RWPE1 (cell line): ENCODE measurements at regions not wholly inside any gene's neighbourhood (a gene's known extent, or its start where the extent isn't known, plus 50 kb on each side); places are given as distances from the start of the nearest gene placed in this dataset.

ENCODE experiments used
- CTCF ChIA-PET: fragments of 350-600 bp; sonication (Branson Sonifier 250); formaldehyde crosslinking; extraction: SDS; loops from one replicate; lab custom pipeline; 2021; lab: Yijun Ruan, JAX
- POLR2A ChIA-PET: fragments of 400-600 bp; formaldehyde crosslinking; extraction: SDS; loops from one replicate; lab custom pipeline; 2020; ENCODE audit warnings: antibody characterized with exemption; ENCODE audit not compliant: low non-redundant PET; lab: Yijun Ruan, JAX
- DNase-seq: peaks from one replicate; pipeline ENCODE4 v3.0.0; 2012; ENCODE audit warnings: low spot score
- H3K27ac ChIP-seq: fragments of 450-650 bp; 2 replicates; pipeline ENCODE4 v1.5.1; 2017
- TF ChIP-seq, protein P1 (sequence below): fragments of 450-650 bp; conservative IDR thresholded peaks from 2 replicates; pipeline ENCODE4 v1.5.1; 2017; ENCODE audit warnings: low read depth, mild to moderate bottlenecking

DNA sequence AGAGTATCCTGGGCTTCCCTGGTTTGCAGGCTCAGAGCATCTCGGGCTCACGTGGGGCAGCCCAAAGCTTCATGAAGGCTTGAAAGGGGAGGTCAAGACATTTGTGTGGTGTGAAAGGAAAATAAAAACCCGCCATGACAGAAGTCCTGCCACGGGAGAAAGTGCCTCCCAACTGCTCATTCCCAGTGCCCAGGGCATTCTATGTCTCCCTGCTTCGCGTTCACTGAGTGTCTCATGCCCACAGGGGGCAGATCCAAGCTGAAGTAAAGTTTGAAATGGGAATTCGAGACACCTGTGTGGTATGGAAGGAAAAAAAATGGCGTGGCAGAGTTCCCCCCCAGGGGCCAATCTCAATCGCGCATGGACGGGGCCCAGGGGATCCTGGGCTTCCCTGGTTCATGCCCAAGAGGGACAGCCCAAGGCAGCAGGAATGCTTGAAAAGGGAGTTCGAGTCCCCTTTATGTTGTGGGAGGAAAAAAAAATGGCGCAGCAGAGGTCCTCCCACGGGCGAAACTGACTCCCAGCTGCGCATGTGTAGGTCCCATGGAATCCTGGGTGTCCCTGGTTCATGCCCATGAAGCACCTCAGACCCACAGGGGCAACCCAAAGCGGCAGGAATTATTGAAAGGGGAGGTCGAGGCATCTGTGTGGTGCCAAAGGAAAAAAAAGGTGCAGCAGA is 576.7 kb downstream of the ALG10 start:
- no peak for DNase-seq
- ChIA-PET POLR2A (no interaction called here), CTCF (no interaction called here)
- TF ChIP-seq, protein P1, sequence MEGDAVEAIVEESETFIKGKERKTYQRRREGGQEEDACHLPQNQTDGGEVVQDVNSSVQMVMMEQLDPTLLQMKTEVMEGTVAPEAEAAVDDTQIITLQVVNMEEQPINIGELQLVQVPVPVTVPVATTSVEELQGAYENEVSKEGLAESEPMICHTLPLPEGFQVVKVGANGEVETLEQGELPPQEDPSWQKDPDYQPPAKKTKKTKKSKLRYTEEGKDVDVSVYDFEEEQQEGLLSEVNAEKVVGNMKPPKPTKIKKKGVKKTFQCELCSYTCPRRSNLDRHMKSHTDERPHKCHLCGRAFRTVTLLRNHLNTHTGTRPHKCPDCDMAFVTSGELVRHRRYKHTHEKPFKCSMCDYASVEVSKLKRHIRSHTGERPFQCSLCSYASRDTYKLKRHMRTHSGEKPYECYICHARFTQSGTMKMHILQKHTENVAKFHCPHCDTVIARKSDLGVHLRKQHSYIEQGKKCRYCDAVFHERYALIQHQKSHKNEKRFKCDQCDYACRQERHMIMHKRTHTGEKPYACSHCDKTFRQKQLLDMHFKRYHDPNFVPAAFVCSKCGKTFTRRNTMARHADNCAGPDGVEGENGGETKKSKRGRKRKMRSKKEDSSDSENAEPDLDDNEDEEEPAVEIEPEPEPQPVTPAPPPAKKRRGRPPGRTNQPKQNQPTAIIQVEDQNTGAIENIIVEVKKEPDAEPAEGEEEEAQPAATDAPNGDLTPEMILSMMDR: no peak
- H3K27ac ChIP-seq: no peak overlapping the region

DNA sequence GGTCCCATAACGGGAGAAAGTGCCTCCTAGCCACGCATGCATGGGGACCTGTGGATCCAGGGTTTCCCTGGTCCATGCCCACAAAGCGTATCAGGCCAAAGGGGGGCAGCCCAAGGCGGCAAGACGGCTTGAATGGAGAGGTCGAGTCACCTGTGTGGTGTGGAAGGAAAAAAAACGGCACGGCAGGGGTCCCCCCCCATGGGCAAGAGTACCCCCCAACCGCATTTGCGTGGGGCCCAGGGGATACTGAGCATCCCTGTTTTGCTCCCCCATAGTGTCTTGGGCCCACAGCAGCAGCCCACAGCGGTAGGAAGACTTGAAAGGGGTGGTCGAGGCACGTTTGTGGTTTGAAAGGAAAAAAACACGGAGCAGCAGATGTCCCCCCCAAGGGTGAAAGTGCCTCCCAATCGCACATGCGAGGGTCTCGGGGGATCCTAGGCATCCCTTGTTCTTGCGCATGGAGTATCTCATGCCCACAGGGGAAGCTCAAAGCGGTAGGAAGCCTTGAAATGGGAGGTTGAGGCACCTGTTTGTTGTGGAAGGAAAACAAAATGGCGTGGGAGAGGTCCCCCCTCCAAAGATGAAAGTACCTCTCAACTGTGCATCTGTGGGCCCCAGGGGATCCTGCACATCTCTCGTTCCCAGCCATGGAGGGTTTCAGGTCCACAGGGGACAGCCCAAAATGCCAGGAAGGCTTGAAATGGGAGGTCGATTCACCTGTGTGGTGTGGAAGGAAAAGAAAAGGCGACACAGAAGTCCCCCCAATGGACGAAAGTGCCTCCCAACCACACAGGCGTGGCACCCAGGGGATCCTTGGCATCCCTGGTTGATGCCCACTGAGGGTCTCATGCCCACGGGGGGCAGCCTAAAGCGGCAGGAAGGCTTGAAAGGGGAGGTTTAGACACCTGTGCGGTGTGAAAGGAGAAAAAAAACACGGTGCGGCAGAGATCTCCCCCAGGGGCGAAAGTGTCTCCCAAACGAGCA is 577.5 kb downstream of the ALG10 start:
- no peak overlapping the region for H3K27ac ChIP-seq
- ChIA-PET CTCF (no interaction called here), POLR2A (no interaction called here)
- TF ChIP-seq, protein P1: no peak
- no peak for DNase-seq

DNA sequence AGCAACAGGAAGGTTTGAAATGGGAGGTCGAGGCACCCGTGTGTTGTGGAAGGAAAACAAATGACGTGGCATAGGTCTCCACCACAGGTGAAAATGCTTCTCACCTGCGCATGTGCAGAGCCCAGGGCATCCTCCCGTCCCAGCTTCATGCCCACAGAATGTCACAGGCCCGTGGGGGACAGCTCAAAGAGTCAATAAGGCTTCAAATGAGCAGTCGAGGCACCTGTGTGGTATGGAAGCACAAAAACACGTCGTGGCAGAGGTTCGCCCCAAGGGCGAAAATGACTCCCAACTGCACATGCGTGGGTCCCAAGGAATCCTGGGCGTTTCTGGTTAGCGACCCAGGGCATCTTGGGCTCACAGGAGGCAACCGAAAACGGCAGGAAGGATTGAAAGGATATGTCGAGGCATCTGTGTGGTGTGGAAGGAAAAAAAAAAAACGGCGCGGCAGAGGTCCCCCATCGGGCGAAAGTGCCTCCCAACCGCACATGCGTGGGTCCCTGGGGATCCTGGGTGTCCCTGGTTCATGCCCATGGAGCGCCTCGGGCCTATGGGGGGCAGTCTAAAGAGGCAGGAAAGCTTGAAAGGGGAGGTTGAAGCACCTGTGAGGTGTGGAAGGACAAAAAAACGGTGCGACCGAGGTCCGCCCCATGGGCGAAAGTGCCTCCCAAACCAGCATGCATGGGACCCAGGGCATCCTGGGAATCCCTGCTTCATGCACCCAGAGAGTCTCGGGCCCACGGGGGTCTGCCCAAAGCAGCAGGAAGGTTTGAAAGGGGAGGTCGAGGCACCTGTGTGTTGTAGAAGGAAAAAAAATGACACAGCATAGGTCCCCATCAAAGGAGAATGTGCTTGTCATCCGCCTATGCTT is 578.5 kb downstream of the ALG10 start:
- TF ChIP-seq, protein P1: no peak
- CTCF ChIA-PET: interaction anchor here (0.6 kb wide), 1 partner anchor 22 kb away, joined by 6 read pairs; no protein-coding TSS in a partner anchor
- H3K27ac ChIP-seq: no peak overlapping the region
- no peak for DNase-seq
- POLR2A ChIA-PET: no interaction called here

DNA sequence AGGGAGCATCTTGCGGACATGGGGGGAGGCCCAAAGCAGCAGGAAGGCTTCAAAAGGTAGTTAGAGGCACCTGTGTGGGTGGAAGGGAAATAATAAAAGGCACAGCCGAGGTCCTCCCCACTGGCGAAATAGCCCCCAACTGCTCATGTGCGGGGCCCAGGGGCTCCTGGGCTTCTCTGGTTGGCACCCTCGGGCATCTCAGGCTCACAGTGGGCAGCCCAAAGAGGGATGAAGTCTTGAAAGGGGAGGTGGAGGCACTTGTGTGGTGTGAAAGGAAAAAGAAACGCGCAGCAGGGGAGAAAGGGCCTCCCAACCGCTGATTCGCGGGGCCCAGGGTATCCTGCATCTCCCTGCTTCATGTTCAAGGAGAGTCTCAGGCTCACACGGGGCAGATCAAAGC is 579.4 kb downstream of the ALG10 start:
- ChIA-PET CTCF (no interaction called here), POLR2A (no interaction called here)
- H3K27ac ChIP-seq: no peak overlapping the region
- TF ChIP-seq, protein P1: no peak
- no peak for DNase-seq

DNA sequence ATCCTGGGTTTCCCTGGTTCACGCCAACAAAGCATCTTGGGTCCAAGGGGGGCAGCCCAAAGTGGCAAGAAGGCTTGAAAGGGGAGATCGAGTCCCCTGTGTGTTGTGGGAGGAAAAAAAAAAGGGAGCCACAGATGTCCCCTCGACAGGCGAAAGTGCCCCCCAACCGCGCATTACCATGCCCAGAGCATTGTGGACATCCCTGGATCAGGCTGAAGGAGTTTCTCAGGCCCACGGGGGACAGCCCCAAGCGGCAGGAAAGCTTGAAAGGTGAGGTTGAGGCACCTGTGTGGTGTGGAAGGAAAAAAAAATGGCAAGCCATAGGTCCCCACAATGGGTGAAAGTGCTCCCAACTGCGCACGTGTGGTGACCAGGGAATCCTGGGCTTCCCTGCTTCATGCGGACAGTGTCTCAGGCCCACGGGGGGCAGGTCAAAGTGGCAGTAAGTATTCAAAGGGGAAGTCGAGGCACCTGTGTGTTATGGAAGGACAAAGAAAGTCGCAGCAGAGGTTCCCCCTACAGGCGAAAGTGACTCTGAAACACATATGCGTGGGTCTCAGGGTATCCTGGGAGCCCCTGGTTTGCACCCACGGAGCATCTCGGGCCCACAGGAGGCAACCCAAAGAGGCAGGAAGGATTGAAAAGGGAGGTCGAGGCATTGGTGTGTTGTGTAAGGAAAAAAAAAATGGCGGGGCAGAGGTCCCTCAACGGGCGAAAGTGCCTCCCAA is 580.1 kb downstream of the ALG10 start:
- no peak for DNase-seq
- no peak overlapping the region for H3K27ac ChIP-seq
- TF ChIP-seq, protein P1: no peak
- POLR2A ChIA-PET: no interaction called here
- CTCF ChIA-PET: no interaction called here
